CD4-positive, alpha-beta T cell treated with Interleukin-17A for 1 hour (primary cell): ENCODE measurements at regions not wholly inside any gene's neighbourhood (a gene's known extent, or its start where the extent isn't known, plus 50 kb on each side); places are given as distances from the start of the nearest gene placed in this dataset.

Source experiments
- DNase-seq: peaks from one replicate; pipeline ENCODE4 v3.0.0-alpha.2; 2020

- no peak for DNase-seq
These were observed 638.2 kb upstream of the IGFBP3 start for GRCh38 chr7:46559194-46559832.

- DNase-seq = no peak
These were observed 637.6 kb upstream of the IGFBP3 start for GRCh38 chr7:46558482-46559193.

DNA sequence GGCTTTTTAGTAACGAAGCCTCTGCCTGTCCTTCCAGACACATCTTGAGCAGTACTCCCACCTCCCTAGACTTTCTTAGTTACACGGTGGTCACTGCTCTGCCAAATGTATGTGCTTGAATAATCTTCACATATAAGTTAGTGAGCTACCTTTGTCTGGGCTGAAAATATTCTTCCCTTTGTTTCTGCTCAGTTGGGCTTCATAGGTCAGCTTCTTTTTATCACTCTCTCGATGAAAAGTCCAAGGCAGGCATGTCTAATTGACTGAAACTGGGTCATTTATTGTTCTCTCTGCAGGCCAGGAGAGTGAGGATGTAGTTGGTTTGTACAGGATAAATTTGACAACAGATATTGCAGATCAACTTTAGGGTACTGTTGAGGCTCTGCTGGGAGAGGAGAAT, 636.7 kb upstream of the IGFBP3 start:
- no peak for DNase-seq

DNA sequence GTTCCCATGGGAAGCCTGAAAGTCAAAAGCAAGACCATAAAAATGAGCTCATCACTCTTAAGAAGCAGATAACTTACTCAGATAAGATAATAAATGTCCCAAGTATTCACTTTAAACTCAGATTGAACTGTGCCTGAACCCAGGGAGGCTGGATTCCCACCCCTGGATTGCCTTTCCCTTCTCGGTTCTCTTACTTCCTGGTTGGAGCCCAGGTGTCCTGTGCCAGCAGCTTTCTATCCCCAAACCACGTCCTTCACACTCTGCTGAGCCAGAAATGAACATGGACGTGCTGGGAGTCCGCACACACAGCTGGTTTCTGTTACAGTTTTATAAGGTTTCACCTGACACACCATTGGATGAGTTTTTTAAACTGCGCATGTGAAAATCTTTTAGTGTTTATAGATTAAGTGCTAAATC, 636.2 kb upstream of the IGFBP3 start:
- no peak for DNase-seq

DNA sequence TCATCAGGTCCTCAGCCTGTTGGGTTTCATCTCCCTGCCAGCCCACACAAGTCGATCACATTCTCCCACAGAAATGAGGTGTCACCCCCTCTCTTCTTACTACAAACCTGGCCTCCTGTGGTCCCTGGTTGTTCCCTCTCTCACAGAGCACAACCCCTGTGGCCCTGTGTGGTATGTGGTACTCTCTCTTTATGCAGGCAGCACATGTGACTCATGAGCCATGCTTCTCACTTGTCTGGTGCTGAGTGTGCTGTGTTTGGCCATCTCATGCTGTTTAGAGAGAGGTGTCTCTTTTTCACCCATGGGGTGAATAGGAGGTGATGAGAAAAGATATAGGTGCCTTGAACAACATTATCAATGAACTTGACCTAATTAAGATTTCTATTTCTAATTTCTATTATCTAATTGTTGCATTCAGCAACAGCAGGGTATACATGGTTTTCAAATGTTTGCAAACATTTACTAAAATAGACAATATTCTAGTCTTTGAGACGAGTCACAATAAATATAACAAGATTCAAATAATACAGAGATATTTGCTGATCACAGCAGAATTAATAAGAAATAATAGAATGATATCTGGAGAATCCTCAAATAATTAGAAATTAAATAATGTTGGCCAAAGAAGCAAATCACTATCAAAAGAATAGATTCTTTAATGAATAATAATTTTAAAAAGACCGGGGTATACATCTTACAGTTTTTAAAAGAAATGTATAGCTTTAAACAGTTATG, 633.8 kb upstream of the IGFBP3 start:
- no peak for DNase-seq

GRCh38 chr7:46551603-46552002, 630.5 kb upstream of the IGFBP3 start:
- DNase-seq = no peak

- DNase-seq = no peak
These were observed 629.8 kb upstream of the IGFBP3 start for GRCh38 chr7:46550864-46551263.

DNA sequence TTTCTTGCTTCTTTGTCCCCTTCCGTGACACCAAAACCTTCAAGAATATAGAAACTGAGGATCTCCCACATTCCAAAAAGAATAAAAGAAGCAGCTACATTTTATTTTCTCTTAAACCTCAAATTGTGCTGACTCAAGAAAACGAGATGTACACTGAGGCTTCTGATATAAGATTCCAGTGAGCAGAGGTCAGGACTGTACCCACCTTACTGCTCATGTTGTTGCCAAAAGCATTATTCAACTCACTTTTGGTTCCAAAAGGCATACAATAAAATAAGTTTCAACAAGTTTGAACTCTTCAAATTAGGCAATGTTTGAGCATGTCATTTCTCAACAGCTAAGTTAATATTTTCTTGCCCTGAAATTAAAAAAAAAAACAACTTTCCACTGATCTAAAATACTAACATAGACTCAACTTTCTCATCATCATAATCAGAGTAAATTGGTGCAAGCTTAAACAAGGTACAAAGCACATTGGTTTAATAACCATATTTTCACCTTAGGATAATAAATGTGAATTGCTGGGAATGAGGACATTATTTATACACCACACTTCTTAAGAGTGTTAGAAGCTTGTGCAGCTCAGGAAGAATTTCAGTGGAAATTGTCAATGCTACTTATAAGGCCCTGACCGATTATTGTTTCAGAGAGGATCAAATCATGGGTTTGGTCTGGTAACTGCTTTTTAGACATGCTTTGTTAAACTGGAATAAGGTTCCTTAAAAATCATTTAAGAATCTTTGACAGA, 629.0 kb upstream of the IGFBP3 start:
- DNase-seq = no peak

DNA sequence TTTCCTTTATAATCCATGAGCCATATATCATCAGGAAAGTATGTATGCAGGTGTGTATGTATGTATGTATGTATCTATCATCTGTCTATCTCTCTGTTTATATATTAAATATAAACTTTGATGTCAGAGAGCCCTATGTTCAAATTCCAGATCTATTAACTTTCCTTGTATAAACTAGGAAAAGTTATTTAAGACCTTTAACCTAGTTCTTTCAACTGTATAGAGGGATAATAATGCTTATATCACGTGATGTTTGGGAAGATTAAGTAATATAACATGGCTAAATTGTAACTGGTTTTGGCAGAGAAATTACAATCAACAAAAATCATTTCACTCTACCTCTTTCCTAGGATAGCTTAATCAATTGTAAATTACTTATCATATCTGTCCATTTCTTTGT, 628.3 kb upstream of the IGFBP3 start:
- no peak for DNase-seq

- DNase-seq = no peak
These were observed 626.0 kb upstream of the IGFBP3 start for GRCh38 chr7:46547044-46547443.

DNA sequence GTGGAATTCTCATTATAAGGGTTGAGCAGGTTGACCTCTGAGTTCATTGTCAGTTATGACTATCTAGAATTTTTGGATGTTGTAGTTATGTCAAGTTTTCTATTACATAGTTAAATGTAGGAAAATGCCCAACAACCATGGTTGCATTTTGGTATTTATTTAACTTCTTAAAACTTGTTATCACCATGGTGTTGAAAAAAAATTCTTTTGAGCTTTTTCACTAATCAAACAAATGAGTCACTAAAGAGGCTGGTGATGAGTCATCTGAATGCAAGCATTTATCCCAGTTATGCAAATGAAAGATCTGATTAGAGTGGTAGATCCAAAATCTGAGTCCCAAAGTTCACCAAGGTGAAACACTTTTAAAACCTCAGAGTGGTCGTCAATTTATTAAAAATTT, 624.7 kb upstream of the IGFBP3 start:
- DNase-seq = no peak

- no peak for DNase-seq
These were observed 623.4 kb upstream of the IGFBP3 start for GRCh38 chr7:46544396-46545008.

- no peak for DNase-seq
These were observed 621.0 kb upstream of the IGFBP3 start for GRCh38 chr7:46542076-46542475.

GRCh38 chr7:46539892-46540483, 618.9 kb upstream of the IGFBP3 start:
- no peak for DNase-seq

DNA sequence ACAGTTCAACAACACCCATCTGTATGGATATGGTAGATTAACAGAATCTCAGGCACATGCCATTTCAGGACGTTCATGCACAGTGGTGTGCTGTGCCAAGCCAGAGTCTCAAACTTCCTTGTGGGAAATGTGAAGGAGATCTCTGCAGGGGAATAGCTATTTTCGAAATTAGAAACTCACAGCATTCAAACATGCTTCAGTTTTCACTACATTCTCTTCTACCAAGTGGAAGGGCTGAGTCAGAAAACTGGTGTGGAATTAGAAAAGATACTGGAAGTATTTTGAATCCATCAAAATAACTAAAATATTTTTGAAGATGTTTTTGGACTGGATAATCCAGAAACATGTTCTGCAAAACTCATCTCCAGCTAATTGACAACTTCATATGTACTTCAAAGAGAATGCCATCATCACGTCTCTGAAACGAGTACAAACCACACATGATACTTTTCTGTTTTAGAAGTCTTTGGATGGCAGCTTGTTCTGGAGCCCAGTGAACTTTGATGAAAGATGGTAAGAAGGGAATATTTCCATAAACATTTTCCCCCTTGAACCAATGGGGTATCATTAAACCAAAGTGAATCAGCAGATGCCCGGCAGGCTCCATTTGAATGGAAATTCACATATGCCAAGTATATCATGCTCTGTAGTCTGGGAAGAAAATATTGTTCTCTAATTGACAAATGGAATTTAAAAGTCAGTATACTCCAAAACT, 616.3 kb upstream of the IGFBP3 start:
- DNase-seq = no peak

GRCh38 chr7:46534664-46535588, 613.9 kb upstream of the IGFBP3 start:
- DNase-seq = no peak

DNA sequence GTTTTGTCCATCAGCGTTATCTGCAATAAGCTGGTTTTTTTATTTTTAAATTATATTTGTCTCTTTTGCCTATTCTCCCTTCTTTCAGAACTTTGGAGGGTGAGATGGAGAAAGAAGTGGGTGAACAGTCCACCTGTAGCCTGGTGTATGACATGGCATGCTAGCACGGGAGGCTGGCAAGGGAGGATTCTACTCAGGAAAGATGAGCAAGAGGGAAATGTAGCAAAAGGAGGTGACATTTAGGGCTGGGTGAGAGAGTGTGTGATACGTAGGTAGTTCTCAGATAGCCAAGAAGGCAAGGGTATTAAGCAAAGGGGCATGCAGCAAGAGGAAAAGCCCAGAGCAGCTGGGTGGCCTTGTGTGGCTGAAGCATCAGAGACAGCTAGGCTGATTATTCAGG, 612.9 kb upstream of the IGFBP3 start:
- no peak for DNase-seq

- no peak for DNase-seq
These were observed 611.5 kb upstream of the IGFBP3 start for GRCh38 chr7:46532571-46532970.

DNA sequence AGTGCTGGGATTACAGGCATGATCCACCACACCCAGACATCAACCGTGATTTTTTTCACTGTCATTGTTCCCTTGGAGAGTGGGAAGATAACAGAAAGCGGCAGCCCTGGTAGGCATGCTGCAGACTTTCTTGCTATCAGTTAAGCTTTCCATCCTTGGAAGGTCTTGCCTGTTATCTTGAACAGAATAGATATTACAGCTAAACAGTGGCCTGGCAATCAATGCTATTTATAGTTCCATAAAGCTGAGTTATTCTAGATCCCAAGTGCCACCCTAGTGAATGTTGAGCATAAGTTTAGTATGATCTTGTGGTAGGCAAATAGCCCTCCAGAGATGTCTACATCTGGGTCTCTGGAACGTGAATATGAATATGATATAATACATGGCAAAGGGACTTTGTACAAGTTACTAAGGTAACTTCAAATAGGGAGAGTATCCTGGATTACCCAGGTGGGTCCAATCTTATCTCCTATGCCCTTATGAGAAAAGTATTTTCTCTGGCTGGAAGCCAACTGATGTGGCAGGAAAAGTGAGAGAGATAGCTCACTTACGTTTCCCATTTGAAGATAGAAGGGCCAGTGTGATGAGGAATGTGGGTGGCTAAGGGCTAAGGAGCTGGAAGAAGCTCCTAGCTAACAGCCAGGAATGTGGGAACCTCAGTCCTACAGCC, 609.1 kb upstream of the IGFBP3 start:
- no peak for DNase-seq

- DNase-seq = no peak
These were observed 606.3 kb upstream of the IGFBP3 start for GRCh38 chr7:46527360-46527759.
